Hindlimb muscle (tissue), 1 donor: ENCODE measurements at regions not wholly inside any gene's neighbourhood (a gene's known extent, or its start where the extent isn't known, plus 50 kb on each side); places are given as distances from the start of the nearest gene placed in this dataset.

Source experiments
- DNase-seq: peaks from one replicate; pipeline ENCODE4 v3.0.0-alpha.2; 2013

- DNase-seq: no peak
These were observed 254.3 kb upstream of the PRMT6 start for GRCh38 chr1:106802181-106802580.

- DNase-seq: no peak
These were observed 242.1 kb upstream of the PRMT6 start for GRCh38 chr1:106814418-106814817.

DNA sequence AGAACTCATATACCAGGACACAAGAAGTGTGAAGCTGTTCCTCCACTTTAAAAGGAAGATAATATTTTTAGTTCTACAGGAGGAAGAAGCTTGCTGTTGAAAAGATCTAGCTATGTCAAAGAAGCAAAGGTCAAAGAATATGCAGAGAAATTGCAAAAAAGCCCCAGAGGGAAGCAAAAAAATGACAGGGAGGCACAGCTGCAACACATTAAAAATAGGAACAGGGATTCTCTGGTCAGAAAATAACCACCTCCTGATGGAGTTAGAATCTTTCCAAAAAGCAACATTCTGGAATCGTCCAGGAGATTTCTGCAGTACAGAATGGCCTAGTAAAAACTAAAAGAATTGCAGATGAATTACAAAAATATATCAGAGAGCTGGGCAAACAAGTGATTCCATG, 238.9 kb upstream of the PRMT6 start:
- DNase-seq: peak; percentile 45

- no peak for DNase-seq
These were observed 225.0 kb upstream of the PRMT6 start for GRCh38 chr1:106831511-106831910.

DNA sequence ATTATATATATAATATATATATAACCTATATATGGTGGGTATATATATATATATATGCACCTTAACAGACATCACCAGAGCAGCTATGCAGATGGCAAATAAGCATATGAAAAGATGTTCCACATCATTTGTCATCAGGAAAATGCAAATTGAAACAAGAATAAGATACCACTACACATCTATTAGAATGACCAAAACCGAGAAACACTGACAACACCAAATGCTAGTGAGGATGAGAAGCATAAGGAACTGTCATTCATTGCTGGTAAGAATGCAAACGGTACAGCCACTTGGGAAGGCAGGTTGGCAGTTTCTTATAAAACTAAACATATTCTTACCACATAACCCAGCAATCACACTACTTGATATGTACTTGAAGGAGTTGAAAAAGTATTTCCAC, 219.8 kb upstream of the PRMT6 start:
- no peak for DNase-seq

GRCh38 chr1:106843518-106843917, 213.0 kb upstream of the PRMT6 start:
- DNase-seq: peak; percentile 3

- DNase-seq: no peak
These were observed 209.8 kb upstream of the PRMT6 start for GRCh38 chr1:106846656-106847055.

- DNase-seq: no peak
These were observed 195.4 kb upstream of the PRMT6 start for GRCh38 chr1:106861110-106861509.

GRCh38 chr1:106868828-106869227, 187.6 kb upstream of the PRMT6 start:
- no peak for DNase-seq

- DNase-seq: no peak
These were observed 180.9 kb upstream of the PRMT6 start for GRCh38 chr1:106875622-106876021.

DNA sequence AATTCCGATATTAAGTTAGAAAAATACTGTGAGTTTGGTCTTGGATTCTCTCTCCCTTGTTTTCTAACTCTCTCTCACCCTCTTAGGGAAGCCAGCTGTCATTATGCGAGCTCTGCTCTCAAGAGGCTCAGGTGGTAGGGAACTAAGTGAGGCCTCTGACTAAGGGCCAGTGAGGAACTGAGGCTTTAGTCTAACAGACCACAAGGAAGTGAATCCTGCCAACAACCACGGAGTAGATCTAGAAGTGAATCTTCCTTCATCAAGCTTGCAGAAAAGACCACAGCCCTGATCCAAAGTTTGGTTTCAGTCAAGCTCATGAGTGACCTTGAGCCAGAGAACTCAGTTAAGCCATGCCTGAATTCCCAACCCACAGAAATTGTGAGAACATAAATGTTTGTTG, 180.1 kb upstream of the PRMT6 start:
- no peak for DNase-seq

DNA sequence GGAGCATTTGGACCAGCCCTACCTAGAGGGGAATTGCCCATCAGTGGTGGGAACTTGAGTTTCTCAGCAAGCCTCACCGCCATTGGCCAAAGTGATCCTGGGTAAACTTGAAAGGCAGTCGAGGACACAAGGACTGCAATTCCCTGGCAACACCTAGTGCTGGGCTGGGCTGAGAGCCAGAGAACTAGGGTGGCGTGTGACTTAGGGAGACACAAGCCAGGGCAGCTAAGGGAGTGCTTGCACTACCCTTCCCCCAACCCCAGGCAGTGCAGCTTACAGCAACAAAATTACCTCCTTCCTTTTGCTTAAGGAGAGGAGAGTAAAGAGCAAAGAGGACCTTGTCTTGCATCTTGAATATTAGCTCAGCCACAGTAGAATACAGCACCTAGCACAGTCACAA, 176.9 kb upstream of the PRMT6 start:
- DNase-seq: no peak

DNA sequence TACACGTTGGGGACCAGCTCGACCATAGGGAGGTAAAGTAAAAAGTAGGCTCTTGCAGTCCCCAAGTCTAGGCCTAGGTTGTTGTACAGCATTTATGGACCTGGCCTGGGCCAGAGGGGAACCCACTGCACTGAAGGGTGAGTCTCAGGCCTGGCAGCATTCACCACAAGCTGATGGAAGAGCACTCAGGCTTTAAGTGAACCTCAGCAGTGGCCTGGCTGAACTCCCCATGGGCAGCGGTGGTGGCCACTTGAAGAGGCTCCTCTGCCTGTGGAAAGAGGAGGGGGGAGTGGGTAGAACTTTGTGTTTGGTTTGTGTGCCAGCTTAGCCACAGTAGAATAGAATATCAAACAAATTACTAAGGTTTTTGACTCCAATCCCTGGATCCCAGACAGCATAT, 176.2 kb upstream of the PRMT6 start:
- no peak for DNase-seq

GRCh38 chr1:106883208-106883607, 173.3 kb upstream of the PRMT6 start:
- DNase-seq: no peak

- no peak for DNase-seq
These were observed 167.4 kb upstream of the PRMT6 start for GRCh38 chr1:106889059-106889458.

GRCh38 chr1:106889583-106889982, 166.9 kb upstream of the PRMT6 start:
- DNase-seq: no peak

DNA sequence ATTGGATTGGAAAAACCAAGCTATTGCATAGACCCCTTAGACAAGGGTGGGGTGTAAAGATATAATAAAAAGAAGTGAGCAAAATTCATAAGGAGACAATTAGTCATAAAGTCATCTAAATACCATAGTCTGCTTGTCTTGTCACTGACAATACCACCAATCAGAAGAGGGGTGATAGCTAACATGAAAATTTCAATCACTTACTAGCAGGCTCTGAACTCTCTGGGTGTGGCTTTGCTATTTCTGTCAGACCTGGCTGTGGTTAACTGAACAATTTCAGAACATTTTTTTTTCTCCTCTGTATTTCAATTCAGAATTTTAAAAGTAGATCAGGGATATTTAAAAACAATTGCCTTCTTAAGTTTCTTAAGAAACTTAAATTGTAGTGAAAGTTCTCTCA, 158.5 kb upstream of the PRMT6 start:
- no peak for DNase-seq

DNA sequence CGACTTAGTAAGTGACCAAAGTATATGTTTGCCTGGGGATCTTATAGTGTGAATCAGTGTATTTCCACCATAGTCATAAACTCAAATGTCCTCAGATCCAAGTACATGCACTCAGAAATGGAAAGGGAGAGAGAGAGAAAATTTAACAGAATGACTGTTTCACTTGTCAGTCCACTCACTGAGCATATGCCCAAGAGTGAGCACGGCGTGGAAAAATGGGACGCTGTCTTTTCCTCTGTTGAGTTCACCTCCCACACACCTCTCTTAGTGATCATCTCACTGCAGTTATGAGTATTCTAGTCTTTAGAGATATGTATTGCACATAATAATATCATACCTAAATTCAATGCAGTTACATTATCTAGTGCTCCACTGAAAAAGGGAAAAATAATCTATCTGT, 156.8 kb upstream of the PRMT6 start:
- DNase-seq: no peak

DNA sequence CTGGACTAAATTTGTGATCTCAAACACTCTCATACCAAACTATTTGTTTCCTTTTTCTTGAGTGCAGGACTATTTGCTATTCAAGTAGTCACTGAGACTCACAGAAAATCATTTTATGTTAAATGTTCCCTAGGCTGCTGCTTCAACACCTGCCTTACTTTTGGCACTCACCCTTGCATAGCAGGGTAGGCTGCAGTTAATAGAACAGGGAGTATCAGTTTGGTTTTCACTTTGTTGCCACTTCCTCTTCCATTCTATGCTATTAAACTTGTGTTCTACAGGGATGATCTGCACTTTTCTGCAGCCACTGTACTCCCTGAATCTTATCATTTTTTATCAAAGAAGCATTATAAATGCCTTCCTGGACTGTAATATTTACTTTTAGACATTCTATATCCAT, 148.7 kb upstream of the PRMT6 start:
- DNase-seq: no peak

GRCh38 chr1:106908689-106909088, 147.8 kb upstream of the PRMT6 start:
- DNase-seq: no peak

DNA sequence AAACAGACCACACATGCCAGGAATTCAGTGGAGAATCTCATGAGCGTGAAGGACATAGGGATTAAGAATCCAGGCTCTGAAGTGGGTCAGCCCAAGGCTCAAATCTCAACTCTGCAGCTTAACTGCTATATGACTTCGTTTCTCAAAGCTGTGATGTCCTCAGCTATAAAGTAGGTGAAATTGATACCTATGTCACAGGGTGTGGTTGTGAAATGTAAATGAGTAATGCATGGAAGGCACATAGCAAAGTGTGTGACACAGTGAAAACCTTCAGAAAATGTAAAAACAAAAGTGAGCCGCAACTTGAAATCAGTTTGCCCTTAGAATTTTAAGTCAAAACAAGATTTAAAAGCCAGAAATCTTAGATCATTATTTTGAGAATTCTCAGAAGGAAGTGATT, 145.7 kb upstream of the PRMT6 start:
- DNase-seq: no peak

GRCh38 chr1:106912131-106912530, 144.3 kb upstream of the PRMT6 start:
- no peak for DNase-seq

DNA sequence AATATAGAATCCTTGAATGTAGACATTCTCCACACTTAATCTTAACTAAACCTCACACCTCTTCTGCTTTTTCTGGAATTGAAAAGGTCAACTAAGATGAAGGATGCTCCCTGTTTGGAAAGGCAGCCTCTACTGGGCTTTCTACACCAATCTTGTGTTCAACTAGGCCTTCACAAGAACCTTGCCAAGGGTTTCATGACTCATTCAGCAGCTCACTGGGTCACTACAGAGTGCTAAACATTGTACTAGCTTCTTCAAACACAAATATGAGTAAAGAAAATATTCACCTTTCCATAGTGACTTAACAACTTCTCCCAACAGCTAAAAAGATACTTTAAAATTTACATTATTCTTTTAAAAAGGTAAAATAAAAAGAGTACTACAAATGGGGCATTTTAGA, 135.3 kb upstream of the PRMT6 start:
- DNase-seq: no peak

DNA sequence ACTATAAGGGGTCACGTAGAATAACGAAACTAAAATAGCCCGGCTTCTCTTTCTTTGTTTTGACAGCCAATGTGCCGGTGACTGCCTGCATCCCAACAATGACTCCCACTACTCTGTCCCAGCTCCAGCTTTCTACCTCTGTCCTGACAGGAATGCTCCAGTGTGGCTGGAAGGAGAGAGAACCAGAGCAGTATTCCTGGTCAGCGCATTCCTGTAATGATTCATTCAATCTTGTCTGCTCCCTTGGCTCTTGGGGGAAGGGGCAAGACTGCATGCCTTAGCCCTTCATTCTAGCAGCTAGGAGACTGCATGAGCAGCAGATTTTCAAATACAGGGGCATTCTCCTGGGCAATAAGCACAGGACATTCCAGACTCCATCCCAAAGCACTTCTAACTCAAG, 132.1 kb upstream of the PRMT6 start:
- DNase-seq: no peak

DNA sequence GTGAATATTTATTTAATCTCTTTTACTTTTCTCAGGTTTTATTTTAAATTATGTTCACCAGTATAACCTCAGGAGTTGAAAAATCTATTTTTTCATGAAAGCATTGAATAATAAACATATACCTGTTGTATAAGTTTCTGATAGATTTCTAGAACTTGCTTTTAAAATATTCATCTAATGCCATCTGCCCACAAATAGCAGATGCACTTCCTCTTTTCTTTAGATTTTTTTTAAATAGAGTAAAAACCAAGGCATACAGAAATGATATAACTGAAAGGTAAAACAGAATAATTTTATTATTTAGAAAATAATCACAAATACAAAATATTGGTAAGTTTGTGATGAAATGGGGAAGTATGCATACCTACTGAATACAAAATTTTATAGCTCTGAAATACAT, 130.7 kb upstream of the PRMT6 start:
- no peak for DNase-seq
